Adrenal gland (tissue), 9 donors: ENCODE measurements at regions not wholly inside any gene's neighbourhood (a gene's known extent, or its start where the extent isn't known, plus 50 kb on each side); places are given as distances from the start of the nearest gene placed in this dataset.

Experiments
- DNase-seq, 7 donors: peaks; one replicate each; pipeline ENCODE4 v3.0.0-alpha.2; 2019 to 2020
- H3K27ac ChIP-seq, 5 donors: fragments of 200-600 bp; sonication (generic) in 4 of 5; 1 replicate in 3 of 5; 2 replicates in 2 of 5; pipeline versions ENCODE4 v1.5.1 to v1.8.0; 2016 to 2020; ENCODE audit warnings: mild to moderate bottlenecking in 1 of 5
- H3K27me3 ChIP-seq: fragments of 200-600 bp; 2 replicates; pipeline ENCODE4 v1.8.0; 2021
- H3K36me3 ChIP-seq, 2 donors: fragments of 200-600 bp; replicated peaks in 1 of 2; 1 replicate in 1 of 2; 2 replicates in 1 of 2; pipeline versions ENCODE4 v1.5.1 to v1.8.0; 2018 to 2022
- H3K4me1 ChIP-seq, 2 donors: fragments of 200-600 bp; replicated peaks in 1 of 2; 1 replicate in 1 of 2; 2 replicates in 1 of 2; pipeline versions ENCODE4 v1.5.1 to v1.8.0; 2018 to 2021
- H3K4me3 ChIP-seq, 4 donors: fragments of 200-600 bp; sonication (generic) in 3 of 4; one replicate each; pipeline ENCODE4 v1.5.1; 2016 to 2018
- H3K9me3 ChIP-seq, 3 donors: fragments of 200-600 bp; sonication (generic) in 1 of 3; replicated peaks in 1 of 3; 1 replicate in 2 of 3; 2 replicates in 1 of 3; pipeline versions ENCODE4 v1.5.1 to v1.8.0; 2016 to 2021
- POLR2A ChIP-seq, 2 donors: fragments of 450-650 bp; IDR thresholded peaks; one replicate each; pipeline ENCODE4 v1.6.1; 2017; ENCODE audit warnings: antibody characterized with exemption in 2 of 2, mild to moderate bottlenecking in 2 of 2, moderate library complexity in 1 of 2
- WGBS, 4 donors: extraction: QIAGEN DNeasy Blood & Tissue Kit in 2 of 4; methylation state at CpG; one replicate each; pipeline versions ENCODE4 v1.1.5 to v1.1.7; 2013 to 2017; 5-methylcytosine and 5-hydroxymethylcytosine counted together
- intact Hi-C, 2 donors: fragments of 100-400 bp; cut with DNase I; formaldehyde crosslinking; loops; one replicate each; pipeline versions ENCODE4 v1.14.1 to v1.15.0; 2022 to 2023
- TF ChIP-seq, protein P1 (sequence below), 6 experiments: fragments of 450-650 bp in 4 of 6; fragments of 200-600 bp in 2 of 6; sonication (generic) in 1 of 6; IDR thresholded peaks; 1 replicate in 5 of 6; 2 replicates in 1 of 6; pipeline versions ENCODE4 v1.5.1 to v1.8.0; 2016 to 2021; ENCODE audit warnings: antibody characterized with exemption in 6 of 6, mild to moderate bottlenecking in 2 of 6, moderate library complexity in 1 of 6
- donor health status: healthy with polysubstance abuse.
- donor health status: Bipolar disorder and iron deficiency.
- donor health status: DM: yes; HTN: yes; CAD: no.
- donor health status: DM: no; HTN: no; CAD: no.
- donor health status: DM: no; HTN: no; CAD: no.

DNA sequence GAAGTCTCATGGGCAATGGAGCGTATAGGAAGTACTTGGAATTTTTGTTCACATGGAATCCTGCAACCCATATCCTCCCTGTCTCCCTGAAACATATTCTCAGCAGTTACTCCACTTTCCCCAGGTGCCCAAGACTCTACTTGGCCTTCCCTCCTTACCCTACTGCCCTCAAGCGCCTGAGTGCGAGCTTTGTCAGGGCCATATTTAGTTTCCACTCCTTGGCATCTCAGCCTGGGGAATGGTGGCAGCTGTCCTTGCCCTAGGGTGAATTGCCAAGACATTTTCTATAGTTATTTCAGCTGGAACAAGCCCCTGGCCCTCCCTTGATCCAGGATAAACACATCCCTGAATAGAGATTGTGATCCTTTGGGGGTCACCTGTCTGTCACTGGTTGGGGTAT lies 569.3 kb upstream of the LRFN5 start:
- 57 to 90% (median 88%) methylated on average over 3 of the region's 3 CpGs for WGBS, 4 donors
- Histone ChIP-seq H3K4me3 (no peak overlapping the region), H3K27me3 (no peaks in the 10 kb centered on the region), H3K4me1 (no peaks in the 10 kb centered on the region), H3K36me3 (no peaks in the 10 kb centered on the region), H3K9me3 (no peaks in the 10 kb centered on the region), H3K27ac (no peak overlapping the region)
- TF ChIP-seq POLR2A (IDR thresholded peaks at IDR 0.05) = no peak
- TF ChIP-seq, protein P1, sequence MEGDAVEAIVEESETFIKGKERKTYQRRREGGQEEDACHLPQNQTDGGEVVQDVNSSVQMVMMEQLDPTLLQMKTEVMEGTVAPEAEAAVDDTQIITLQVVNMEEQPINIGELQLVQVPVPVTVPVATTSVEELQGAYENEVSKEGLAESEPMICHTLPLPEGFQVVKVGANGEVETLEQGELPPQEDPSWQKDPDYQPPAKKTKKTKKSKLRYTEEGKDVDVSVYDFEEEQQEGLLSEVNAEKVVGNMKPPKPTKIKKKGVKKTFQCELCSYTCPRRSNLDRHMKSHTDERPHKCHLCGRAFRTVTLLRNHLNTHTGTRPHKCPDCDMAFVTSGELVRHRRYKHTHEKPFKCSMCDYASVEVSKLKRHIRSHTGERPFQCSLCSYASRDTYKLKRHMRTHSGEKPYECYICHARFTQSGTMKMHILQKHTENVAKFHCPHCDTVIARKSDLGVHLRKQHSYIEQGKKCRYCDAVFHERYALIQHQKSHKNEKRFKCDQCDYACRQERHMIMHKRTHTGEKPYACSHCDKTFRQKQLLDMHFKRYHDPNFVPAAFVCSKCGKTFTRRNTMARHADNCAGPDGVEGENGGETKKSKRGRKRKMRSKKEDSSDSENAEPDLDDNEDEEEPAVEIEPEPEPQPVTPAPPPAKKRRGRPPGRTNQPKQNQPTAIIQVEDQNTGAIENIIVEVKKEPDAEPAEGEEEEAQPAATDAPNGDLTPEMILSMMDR (IDR thresholded peaks at IDR 0.05) = no peak
- intact Hi-C loops = no loop called here
- DNase-seq = no peak

GRCh38 chr14:41034969-41035368 lies 571.7 kb upstream of the LRFN5 start:
- no peaks in the 10 kb centered on the region for H3K4me1 ChIP-seq
- intact Hi-C loops = no loop called here
- no peaks in the 10 kb centered on the region for H3K9me3 ChIP-seq
- no peaks in the 10 kb centered on the region for H3K36me3 ChIP-seq
- TF ChIP-seq POLR2A (IDR thresholded peaks at IDR 0.05) = no peak
- TF ChIP-seq, protein P1 (IDR thresholded peaks at IDR 0.05) = no peak
- no peak overlapping the region for H3K27ac ChIP-seq
- DNase-seq = no peak
- H3K27me3 ChIP-seq = no peaks in the 10 kb centered on the region
- H3K4me3 ChIP-seq = no peak overlapping the region
- WGBS, 4 donors = 83 to 93% (median 87%) methylated on average over 1 of the region's 1 CpG

DNA sequence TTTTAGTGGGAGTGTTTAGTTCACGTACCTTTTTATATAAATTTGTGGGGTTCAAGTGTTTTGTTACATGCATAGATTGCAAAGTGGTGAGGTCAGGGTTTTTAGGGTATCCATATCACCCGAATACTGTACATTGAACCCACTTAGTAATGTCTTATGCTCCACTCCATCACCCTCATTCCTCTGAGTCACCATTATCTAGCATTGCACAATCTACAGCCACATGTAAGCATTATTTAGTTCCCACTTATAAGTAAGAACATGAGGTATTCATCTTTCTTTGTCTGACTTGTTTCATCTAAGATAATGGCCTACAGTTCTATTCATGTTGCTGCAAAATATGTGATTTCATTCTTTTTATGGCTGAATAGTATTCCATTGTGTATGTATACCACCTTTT lies 583.7 kb upstream of the LRFN5 start:
- 73 to 83% (median 79%) methylated on average over 2 of the region's 2 CpGs for WGBS, 4 donors
- H3K27me3 ChIP-seq = no peaks in the 10 kb centered on the region
- H3K4me1 ChIP-seq = no peaks in the 10 kb centered on the region
- no peak overlapping the region for H3K4me3 ChIP-seq
- TF ChIP-seq POLR2A (IDR thresholded peaks at IDR 0.05) = no peak
- no peaks in the 10 kb centered on the region for H3K9me3 ChIP-seq
- intact Hi-C loops = no loop called here
- H3K27ac ChIP-seq = no peak overlapping the region
- no peaks in the 10 kb centered on the region for H3K36me3 ChIP-seq
- DNase-seq = no peak

DNA sequence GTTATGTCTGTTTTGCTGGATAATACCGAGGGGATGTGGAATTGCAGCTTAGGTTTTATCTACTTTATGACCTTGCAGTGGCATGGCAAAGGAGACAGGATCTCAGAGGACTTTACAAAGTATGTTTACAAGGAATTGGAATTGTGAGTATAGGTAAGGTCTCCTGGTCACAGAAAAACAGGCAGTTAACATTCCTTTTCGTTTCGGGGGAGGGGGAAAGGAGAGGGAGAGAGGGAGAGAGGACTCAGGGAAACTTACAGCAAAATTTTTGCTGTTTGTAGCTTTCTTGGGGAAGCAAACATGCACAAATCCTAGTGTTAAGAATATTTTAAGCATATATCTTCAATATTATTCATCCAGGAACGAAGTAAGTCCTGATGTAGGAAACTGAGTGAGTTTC lies 590.5 kb upstream of the LRFN5 start:
- WGBS, 4 donors = 23 to 41% (median 28%) methylated on average over 4 of the region's 4 CpGs
- Histone ChIP-seq H3K27me3 (no peaks in the 10 kb centered on the region), H3K27ac (no peak overlapping the region), H3K4me3 (no peak overlapping the region), H3K9me3 (no peaks in the 10 kb centered on the region), H3K36me3 (no peaks in the 10 kb centered on the region), H3K4me1 (no peaks in the 10 kb centered on the region)
- intact Hi-C loops = no loop called here
- no peak for DNase-seq
- TF ChIP-seq, protein P1 (IDR thresholded peaks at IDR 0.05) = no peak
- TF ChIP-seq POLR2A (IDR thresholded peaks at IDR 0.05) = no peak

- TF ChIP-seq, protein P1 (IDR thresholded peaks at IDR 0.05) = no peak
- TF ChIP-seq POLR2A (IDR thresholded peaks at IDR 0.05) = no peak
- no peaks in the 10 kb centered on the region for H3K36me3 ChIP-seq
Measured at GRCh38 chr14:41000350-41000749, 606.3 kb upstream of the LRFN5 start.

More at GRCh38 chr14:41000350-41000749, 606.3 kb upstream of the LRFN5 start:
- Histone ChIP-seq H3K27me3 (no peaks in the 10 kb centered on the region), H3K4me1 (no peaks in the 10 kb centered on the region), H3K27ac (no peak overlapping the region), H3K9me3 (no peaks in the 10 kb centered on the region), H3K4me3 (no peak overlapping the region)
- intact Hi-C loops = no loop called here
- no peak for DNase-seq
- WGBS, 4 donors = 70 to 72% (median 71%) methylated on average over 3 of the region's 3 CpGs
